Ecto neural progenitor cell (in vitro differentiated cells): ENCODE measurements at regions not wholly inside any gene's neighbourhood (a gene's known extent, or its start where the extent isn't known, plus 50 kb on each side); places are given as distances from the start of the nearest gene placed in this dataset.
"Not testable (repeated sequence)": the region's sequence is repeated elsewhere in the genome, so short reads cannot be mapped to it uniquely, and the experiment has no call there.

Source experiments
- DNase-seq: peaks from one replicate; pipeline ENCODE4 v3.0.0-alpha.2; 2018; ENCODE audit warnings: low spot score

GRCh38 chr5:7305000-7305674 is 90.8 kb upstream of the ADCY2 start:
- not testable (repeated sequence) for DNase-seq

GRCh38 chr5:7306556-7306955 is 89.4 kb upstream of the ADCY2 start:
- not testable (repeated sequence) for DNase-seq

GRCh38 chr5:7307709-7308108 is 88.2 kb upstream of the ADCY2 start:
- not testable (repeated sequence) for DNase-seq

- DNase-seq: not testable (repeated sequence)
Measured at GRCh38 chr5:7309715-7310114, 86.2 kb upstream of the ADCY2 start.

GRCh38 chr5:7310656-7311055 is 85.3 kb upstream of the ADCY2 start:
- DNase-seq: not testable (repeated sequence)

DNA sequence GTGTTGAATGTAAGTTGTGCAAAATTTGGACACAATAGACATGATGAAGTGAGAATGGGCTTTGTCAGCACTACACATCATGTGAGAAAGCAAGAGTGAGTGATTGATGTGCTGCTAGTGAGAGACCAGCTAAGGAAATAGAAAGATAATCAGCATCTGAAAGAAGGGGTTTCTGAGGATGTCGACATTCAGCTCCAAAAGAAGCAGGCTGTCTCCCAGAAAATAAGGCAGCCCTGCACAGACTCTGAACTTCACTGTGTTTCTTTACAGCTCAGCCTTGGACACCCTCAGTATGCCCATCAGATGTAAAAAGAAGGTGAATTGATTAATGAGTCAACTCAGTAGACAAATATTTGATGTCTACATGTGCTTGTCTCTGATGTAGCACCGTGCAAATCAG is 80.8 kb upstream of the ADCY2 start:
- DNase-seq: no peak

DNA sequence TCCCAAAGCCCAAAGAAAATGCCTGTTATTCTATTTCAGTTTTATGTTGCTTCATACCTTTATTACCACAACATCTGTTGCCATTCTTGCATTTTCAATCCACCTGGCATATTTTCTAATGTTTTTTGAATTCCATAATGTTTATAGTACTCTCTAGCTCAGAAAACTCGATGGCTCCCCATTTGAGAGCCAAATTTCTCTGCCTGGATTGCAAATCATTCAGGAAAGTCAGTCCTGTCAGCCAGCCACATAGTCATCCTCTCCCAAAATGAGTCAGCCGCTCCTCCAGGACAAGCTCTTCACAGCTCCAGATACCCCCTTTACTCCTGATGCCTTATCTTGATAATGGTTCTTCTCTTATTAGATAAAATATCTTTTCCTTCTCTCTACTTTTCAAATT is 78.2 kb upstream of the ADCY2 start:
- no peak for DNase-seq

DNA sequence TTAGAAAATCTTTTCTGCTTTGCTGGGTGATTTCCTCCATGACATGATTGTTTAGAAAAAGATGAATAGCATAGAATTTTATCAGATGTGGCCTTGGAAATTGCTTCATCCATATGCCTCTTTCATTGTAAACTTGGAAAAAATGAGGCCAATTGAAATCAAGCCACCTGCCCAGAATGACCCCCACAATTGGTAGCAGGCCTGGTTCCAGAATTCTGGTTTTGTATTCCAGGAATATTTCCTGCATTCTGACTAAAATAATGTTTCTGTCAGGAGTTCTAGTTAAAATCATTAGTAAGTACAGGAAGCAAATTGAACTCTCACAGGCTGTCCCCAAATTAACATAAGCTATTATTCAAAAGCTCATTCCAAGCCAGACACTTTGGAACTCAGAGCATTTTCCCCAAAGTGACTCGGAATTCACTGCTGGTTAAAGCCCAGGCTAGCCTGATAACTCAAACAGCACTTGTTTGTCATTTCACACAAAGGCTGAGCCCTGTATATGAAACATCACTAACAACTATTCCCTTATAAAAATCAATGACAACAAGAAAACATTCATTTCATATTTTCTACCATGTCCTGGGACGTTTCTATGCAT is 75.1 kb upstream of the ADCY2 start:
- no peak for DNase-seq

- no peak for DNase-seq
Measured at GRCh38 chr5:7321724-7322123, 74.2 kb upstream of the ADCY2 start.

GRCh38 chr5:7324919-7325318 is 71.0 kb upstream of the ADCY2 start:
- DNase-seq: no peak

DNA sequence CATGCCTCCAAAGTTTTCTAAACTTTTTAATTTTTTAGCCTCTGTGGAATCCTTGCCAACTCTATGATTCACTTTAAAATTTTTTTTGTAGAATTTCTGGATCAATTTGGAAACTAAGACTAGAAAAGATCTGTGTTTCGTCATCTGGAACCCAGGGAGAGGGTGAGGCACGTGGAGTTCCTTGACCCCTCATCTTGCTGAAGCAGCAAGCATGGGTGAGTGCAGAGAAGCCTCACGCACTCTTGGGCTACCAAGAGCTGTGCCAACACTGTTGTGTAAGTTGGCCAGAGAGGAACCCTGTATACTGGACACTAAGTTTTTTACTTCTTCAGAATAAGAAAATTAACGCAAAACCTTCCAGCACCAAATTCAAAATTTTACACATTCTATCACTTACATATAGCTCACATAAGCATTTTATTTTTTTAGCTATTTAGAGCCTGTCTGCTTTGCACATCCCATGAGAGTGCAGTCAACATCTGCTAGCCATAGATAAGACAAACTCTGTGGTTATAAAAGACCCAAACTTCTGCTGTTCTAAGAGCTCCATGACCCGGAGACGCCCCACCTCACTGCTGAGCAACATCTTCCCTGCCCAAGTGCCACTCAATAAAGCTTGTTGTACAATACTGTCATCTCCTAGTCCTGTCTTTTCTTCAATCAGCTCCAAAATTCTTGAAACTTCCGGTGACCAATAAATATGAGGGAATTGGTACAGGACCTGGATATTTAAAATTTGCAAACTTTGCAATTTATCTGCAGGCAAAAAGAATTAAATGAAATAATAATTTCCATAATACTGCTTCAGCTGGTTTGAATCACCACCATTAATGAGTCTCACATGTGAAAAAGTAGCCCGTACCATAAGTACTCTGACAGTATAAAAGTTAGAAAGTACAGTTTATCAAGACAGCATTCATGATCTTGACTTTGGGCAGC is 69.7 kb upstream of the ADCY2 start:
- DNase-seq: no peak

DNA sequence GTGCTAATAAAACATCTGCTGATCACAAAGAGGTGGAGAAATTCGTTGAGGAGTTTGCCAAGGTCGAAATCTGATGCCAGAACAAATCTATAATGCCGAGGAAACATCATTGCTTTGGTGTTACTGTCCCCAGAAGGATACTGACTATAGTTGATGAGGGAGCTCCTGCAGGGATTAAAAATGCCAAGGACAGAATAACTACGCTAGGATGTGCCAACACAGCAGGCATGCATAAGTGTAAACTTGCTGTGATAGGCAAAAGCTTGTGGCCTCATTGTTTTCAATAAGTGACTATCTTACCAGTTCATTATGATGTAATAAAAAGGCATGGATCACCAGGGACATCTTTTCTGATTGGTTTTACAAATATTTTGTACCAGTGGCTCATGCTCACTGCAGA is 66.8 kb upstream of the ADCY2 start:
- no peak for DNase-seq

- no peak for DNase-seq
Measured at GRCh38 chr5:7329712-7330111, 66.2 kb upstream of the ADCY2 start.

DNA sequence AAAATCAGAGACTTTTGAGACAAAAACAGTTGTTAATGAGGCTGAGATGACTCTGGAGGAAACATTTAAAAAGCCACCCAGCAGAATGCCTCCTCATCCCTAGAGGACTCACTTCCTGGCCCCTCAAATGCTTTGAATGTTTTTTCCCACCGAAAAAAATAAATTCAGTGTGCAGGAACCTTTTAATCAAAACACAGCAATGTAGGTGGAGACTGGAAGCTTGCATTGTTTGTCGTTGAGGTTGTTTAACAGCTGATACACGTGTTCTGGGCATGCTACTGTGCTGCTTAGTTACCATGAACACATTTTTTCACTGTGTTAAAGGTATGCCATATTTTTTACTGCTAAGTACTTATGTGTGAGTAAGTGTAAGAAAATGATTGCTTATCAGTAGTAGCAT is 65.7 kb upstream of the ADCY2 start:
- no peak for DNase-seq

- no peak for DNase-seq
Measured at GRCh38 chr5:7331131-7331530, 64.8 kb upstream of the ADCY2 start.
